ENCODE measurements at regions not wholly inside any gene's neighbourhood (a gene's known extent, or its start where the extent isn't known, plus 50 kb on each side); places are given as distances from the start of the nearest gene placed in this dataset.
"Not testable (repeated sequence)": the region's sequence is repeated elsewhere in the genome, so short reads cannot be mapped to it uniquely, and the experiment has no call there.

DNA sequence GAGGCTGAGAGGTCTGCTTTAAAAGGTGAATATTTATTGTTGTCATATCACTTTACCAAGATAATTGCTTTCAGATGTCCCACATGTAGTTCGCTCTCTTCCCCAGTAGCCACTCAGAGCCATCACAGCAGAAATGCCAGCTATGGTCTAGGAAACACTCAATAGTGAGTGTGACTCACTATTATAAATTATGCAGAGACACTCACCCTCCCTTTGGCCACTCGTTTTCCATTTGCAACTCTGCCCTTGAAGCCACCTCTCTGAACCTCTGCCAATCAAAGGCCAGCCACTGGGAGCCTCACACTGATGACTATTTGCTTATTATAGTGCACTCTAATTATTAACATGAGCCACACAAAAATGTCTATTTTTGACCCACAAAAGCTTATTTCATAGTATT, 328.1 kb upstream of the ATP10A start:
- DNase-seq (ENCODE audit: low spot score), result no peak
- FAIRE-seq, result no peak

DNA sequence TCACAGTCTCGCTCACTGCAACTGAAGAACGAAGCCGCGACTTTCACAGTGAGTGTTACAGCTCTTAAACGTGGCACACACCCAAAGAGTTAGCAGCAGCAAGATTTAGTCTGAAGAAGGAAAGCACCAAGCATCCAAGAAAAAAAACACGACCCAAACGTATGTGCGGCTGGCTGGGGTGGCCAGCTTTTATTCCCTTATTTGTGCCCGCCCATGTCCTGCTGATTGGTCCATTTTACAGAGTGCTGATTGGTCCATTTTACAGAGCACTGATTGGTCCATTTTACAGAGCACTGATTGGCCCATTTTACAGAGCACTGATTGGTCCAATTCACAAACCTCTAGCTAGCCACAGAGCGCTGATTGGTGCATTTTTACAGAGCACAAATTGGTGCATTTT, 323.0 kb upstream of the ATP10A start:
- not testable (repeated sequence) for FAIRE-seq; DNase-seq (ENCODE audit: low spot score)

DNA sequence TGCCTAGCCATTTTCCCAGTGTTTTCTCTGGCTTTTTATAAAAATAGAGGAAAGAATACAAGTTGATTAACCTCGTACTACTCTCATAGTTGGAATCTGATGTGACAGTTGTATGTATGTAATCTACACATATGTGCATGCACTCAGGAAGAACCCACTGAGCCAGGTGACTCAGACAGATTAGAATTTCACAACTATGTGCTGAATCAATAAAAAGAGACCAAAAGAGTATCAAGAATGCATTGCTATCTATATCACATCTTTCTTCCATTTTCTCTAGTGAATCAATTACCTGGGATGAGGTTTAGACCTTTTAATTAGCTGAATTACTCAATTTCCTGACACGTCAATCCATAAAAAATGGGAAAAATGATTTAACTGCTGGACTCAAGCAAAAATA, 319.3 kb upstream of the ATP10A start:
- no peak for DNase-seq (ENCODE audit: low spot score)
- FAIRE-seq, result no peak

DNA sequence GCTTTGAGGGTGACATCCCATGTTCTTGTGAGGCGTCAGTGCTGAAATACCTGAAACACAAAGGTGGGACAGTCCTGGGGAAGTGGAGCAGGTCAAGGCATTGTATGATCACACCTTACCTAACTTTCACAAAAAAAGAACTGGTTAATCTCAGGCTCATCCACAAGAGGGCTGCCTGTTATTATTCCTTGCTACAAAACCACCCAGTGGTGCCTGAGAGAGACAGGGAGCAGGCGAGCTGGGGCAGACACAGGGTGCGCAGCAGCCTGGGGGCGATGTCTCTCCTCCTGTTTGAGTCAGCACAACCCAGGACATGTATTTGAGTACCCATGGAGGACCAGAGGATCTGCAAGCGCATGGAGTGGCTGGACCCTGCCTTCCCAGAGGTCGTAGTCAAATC, 316.8 kb upstream of the ATP10A start:
- FAIRE-seq (no peak), DNase-seq (ENCODE audit: low spot score) (peak; percentile 51)

GRCh38 chr15:26178640-26179220, 315.6 kb upstream of the ATP10A start:
- FAIRE-seq (no peak), DNase-seq (ENCODE audit: low spot score) (no peak)

- no peak for FAIRE-seq
Observed at GRCh38 chr15:26177816-26178215, 314.7 kb upstream of the ATP10A start.

DNA sequence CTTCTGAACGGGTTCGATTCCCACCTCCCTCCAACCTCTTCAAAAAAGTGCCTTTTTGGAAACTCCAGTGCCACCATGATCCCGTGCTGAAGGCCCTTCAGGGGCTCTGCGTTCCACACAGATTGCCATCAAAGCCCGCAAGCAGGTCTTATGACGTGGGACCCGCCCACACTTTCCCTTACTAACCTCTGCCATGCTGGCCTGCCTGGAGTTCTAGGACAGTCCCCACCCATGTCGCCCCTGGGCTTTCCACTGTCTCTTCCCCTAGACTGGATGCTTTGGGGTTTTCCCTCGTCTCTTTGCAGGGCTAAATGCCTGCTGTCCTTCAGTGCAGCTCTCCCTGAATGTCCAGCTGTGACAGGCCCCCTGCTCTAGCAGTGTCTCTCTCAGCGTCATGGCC, 313.7 kb upstream of the ATP10A start:
- DNase-seq (ENCODE audit: low spot score) (no peak), FAIRE-seq (no peak)

More at GRCh38 chr15:26177816-26178215, 314.7 kb upstream of the ATP10A start:
- DNase-seq (ENCODE audit: low spot score), result no peak

GRCh38 chr15:26171266-26171665, 308.1 kb upstream of the ATP10A start:
- FAIRE-seq (no peak), DNase-seq (ENCODE audit: low spot score) (no peak)

DNA sequence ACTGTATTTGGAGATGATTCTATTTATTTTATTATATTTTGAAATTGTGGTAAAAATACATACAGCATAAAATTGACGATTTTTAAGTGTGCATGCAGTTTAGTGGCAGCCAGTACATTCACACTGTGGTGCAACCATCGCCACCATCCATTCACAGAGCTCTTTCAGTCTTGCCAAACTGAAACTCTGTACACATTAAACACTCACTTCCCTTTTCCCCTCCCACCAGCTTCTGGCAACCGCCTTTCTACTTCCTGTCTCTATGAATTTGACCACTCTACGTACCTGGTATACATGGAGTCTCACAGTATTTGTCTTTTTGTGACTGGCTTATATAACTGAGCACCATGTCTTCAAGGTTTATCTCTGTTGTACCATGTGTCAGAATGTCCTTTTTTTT, 303.3 kb upstream of the ATP10A start:
- DNase-seq (ENCODE audit: low spot score), result no peak
- no peak for FAIRE-seq

GRCh38 chr15:26165546-26165945, 302.4 kb upstream of the ATP10A start:
- DNase-seq (ENCODE audit: low spot score) (no peak), FAIRE-seq (no peak)

DNA sequence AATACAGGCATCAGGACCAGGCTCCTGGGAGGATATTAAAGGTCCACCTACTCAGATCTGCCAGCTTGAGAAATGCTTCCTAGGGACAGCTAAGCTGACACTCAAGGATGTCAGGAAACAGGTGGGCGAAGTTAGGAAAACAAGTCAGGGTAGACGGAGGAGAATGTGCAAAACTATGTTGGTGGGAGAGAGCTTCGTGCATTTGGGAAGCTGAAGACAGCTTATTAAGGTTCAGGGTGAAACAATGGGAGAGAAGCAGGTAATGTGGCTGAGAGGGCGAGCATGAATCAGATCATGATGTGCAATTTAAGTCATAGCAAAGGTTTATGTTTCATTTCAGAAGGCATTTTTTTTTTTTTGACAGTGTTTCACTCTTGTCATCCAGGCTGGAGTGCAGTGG, 297.2 kb upstream of the ATP10A start:
- DNase-seq (ENCODE audit: low spot score), result no peak
- no peak for FAIRE-seq

DNA sequence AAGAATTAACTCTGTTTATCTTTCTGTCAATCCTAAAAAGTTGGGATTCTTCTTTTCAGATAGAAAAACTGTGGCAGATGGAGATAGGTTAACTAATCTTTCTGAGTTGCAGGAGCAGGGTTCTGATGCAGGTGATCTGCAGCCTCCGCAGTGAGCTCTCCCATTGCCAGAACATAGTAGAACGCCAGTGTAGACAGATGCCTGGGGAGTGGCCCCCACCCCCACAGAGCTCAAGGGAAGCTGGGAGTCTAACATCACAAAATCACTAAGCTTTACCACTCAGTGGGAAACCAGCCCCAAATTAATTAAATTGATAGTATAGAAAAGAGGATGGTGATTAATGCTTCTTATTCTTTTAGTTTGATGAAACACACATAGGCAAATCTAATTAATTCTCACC, 295.0 kb upstream of the ATP10A start:
- DNase-seq (ENCODE audit: low spot score) (no peak), FAIRE-seq (no peak)

GRCh38 chr15:26157081-26157480, 294.0 kb upstream of the ATP10A start:
- no peak for DNase-seq (ENCODE audit: low spot score)
- FAIRE-seq, result no peak

GRCh38 chr15:26156051-26156450, 292.9 kb upstream of the ATP10A start:
- no peak for FAIRE-seq

GRCh38 chr15:26148156-26148860, 285.2 kb upstream of the ATP10A start:
- no peak for FAIRE-seq
- DNase-seq (ENCODE audit: low spot score), result no peak

More at GRCh38 chr15:26156051-26156450, 292.9 kb upstream of the ATP10A start:
- DNase-seq (ENCODE audit: low spot score), result no peak

GRCh38 chr15:26146202-26146601, 283.1 kb upstream of the ATP10A start:
- FAIRE-seq (no peak), DNase-seq (ENCODE audit: low spot score) (no peak)

DNA sequence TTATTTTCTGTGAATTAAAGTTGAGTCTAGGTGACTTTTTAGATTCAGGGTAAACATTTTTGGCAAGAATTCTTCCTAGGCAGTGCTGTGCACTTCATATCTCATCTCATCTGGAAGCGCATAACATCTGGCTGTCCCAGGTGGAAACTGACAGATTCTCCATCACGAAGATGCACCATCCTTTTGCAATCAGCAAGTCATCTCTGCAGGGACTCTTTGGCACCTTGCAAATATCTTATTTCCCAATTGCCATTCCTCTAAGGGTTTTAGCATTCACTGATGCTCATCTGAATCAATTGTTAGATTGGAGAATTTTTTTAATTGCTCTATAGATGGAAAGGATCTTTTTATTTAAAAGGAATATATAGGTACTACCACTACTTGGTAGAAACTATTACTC, 282.7 kb upstream of the ATP10A start:
- FAIRE-seq (no peak), DNase-seq (ENCODE audit: low spot score) (no peak)

DNA sequence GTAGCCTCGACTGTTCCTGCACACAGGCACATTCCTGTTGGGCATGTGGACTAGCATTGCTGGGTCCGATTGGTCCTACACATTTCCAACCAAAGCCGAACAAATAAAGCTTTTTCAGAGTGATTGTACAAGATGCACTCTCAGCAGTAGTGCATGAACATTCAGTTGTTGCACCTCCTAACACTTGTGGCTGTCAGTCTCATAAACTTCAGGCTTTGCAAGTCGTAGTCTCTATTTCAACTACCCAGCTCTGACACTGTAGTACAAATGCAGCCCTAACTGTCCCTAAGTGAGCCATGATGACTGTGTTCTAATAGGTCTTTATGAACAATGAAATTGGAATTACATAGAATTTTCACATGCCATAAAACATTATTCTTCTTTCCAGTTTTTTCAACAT, 281.7 kb upstream of the ATP10A start:
- no peak for DNase-seq (ENCODE audit: low spot score)
- FAIRE-seq, result no peak

GRCh38 chr15:26143221-26143620, 280.1 kb upstream of the ATP10A start:
- FAIRE-seq (no peak), DNase-seq (ENCODE audit: low spot score) (no peak)

DNA sequence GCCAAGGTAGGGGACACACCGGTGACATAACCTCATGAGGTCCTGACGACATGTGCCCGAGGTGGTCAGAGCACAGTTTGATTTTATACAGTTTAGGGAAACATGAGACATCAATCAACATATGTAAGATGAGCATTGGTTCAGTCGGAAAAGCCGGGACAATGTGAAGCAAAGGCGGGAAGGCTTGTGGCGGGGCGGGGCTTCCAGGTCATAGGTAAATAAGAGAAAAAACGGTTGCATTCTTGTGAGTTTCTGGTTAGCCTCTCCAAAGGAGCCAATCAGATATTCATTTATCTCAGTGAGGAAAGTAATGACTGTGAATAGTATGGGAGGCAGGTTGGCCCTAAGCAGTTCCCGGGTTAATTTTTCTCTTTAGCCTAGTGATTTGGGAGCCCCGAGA, 271.7 kb upstream of the ATP10A start:
- no peak for DNase-seq (ENCODE audit: low spot score)
- FAIRE-seq, result no peak

DNA sequence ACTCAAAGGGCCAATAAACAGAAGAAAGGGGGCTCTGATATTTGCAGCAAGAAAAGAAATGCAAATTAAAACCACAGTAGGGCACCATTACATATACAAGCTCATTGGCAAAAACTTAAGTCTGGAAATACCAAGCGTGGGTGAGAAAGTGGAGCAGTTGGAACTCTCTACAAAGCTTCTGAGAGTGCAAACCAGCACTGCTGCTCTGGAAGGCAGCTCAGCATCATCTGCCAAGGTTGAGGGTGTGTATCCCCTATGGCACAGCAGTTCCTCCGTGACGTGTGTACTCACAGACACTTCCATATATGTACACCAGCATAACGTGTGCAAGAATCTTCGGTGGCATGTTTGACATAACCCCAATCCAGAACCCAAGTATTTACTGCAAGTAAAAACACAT, 271.0 kb upstream of the ATP10A start:
- DNase-seq (ENCODE audit: low spot score) (no peak), FAIRE-seq (no peak)

DNA sequence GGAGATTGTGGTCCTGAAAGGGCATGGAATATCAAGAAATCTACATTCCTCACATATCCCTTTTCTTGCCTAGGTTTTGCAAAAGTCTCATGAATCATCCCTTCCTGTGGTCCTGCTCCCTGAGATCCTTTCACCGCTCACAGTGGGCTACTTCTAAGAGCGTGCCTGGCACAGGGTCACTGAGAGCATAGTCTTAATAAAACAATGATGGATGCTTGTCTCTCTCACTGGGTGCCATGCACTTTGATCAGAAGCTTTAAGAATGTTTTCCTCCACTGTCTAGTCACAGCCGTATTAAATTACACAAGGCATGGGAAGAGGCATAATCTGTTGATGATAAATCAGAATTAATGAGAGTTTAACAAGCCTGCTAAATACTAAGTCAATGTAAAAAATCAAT, 269.7 kb upstream of the ATP10A start:
- FAIRE-seq, result peak; percentile 44

DNA sequence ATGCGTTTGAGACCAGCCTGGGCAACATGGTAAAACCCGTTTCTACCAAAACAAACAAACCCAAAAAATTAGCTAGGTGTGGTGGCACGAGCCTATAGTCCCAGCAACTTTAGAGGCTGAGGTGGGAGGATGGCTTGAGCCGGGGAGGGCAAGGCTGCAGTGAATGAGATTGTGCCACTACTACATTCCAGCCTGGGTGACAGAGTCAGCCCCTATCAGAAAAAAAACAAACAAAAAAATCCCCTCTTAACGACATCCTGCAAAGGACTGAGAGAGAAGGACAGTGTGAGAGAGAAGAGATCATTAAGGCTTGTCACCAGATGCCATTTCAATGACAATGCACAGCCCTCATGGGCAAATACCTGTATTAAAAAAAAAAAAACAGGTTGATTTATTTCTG, 266.7 kb upstream of the ATP10A start:
- DNase-seq (ENCODE audit: low spot score), result no peak
- FAIRE-seq, result no peak

More for the DNA sequence above, 269.7 kb upstream of the ATP10A start:
- DNase-seq (ENCODE audit: low spot score), result no peak

Measured in urothelium cell line (cell line).